ENCODE measurements at regions not wholly inside any gene's neighbourhood (a gene's known extent, or its start where the extent isn't known, plus 50 kb on each side); places are given as distances from the start of the nearest gene placed in this dataset.

DNA sequence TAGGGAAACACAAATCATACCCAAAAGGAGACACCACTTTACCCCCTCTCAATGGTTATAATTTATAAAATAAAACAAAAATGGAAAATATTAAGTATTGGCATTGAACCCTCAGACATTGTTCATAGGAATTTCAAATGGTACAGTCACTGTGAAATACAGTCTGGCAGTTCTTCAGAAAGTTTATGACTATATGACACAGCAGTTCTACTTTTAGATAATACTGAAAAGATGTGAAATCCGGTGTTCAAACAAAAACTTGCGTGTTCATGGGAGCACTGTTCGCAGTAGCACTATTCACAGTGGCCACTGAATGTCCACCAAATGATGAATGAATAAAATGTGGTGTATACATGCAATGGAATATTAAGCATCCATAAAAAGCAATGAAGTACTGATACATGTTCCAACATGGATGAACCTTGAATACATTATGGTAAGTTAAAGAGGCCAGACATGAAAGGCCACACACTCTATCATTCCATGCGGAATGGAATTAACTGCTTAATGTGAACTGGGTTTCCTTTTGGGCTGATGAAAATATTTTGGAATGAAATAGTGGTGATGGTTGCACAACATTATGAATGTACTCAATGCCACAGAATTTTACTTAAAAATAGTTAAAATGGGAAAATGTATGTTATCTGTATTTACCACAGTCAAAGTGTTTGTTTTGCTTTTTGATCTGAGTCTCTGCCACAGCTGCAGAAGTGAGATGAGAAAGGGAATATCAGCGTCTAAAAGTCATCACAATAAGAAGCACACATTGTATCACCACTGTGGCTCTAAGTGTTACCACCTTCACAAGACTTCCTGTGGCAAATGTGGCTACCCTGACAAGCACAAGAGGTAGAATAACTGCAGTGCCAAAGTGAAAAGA lies 864.6 kb downstream of the SUCLG1 start:
- intact Hi-C loops (cut with DNase I, micrococcal nuclease): no loop called here
- no peak for ATAC-seq
- POLR2A ChIA-PET: no interaction called here

DNA sequence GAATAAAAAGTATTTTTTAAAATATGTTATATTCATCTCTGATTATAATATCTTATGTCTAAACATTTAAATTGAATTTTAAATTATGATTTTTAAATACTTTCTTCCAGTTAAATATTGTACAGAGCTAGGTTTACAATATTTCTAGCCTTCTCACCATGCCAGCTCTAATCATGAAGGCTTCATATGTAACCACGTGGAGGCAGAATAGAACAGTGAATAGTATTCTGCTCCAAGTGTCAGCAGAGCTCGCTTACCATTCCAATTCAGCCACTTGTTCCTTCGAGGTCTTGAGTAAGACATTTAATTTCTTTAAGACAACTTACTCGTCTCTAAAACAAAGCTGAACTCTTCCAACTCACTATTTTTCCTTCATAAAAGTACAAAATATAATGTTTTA lies 871.8 kb downstream of the SUCLG1 start:
- Mint-ChIP-seq H3K4me1 (no peaks in the 10 kb centered on the region), H3K4me3 (no peak overlapping the region), H3K27ac (no peak overlapping the region), H3K27me3 (no peaks in the 10 kb centered on the region), H3K36me3 (ENCODE audit: low read depth) (no peaks in the 10 kb centered on the region), H3K9me3 (ENCODE audit: low read depth) (peaks cover 2% of the 10 kb centered on the region)
- no peak for DNase-seq
- POLR2A ChIA-PET: no interaction called here
- ATAC-seq: no peak
- intact Hi-C loops (cut with DNase I, micrococcal nuclease): no loop called here
- CTCF ChIA-PET: no interaction called here

More for the DNA sequence above, 864.6 kb downstream of the SUCLG1 start:
- Mint-ChIP-seq H3K27me3 (no peaks in the 10 kb centered on the region), H3K27ac (no peak overlapping the region), H3K36me3 (ENCODE audit: low read depth) (no peaks in the 10 kb centered on the region), H3K4me3 (no peak overlapping the region), H3K4me1 (no peaks in the 10 kb centered on the region), H3K9me3 (ENCODE audit: low read depth) (peaks cover under 1% of the 10 kb centered on the region)
- CTCF ChIA-PET: no interaction called here
- DNase-seq: no peak

DNA sequence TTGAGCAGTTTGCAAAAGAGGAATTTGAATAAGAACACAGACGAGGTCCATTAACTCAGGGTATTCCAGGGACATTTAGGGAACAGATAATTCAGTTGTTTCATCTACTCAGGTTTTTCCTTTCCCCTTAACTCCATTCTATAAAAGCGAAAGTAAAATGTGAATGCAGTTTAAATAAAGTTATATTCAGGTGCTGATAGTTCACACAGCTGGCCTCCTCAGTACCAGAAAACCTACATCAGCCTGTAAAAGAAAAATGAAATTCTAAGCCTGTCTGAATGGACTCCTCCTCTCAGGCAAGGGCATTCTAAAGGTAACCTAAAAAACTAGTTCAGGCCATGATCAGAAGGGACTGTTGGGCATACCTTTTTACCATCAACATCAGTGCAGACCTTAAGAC lies 873.8 kb downstream of the SUCLG1 start:
- POLR2A ChIA-PET: no interaction called here
- H3K27me3 Mint-ChIP-seq: no peaks in the 10 kb centered on the region

DNA sequence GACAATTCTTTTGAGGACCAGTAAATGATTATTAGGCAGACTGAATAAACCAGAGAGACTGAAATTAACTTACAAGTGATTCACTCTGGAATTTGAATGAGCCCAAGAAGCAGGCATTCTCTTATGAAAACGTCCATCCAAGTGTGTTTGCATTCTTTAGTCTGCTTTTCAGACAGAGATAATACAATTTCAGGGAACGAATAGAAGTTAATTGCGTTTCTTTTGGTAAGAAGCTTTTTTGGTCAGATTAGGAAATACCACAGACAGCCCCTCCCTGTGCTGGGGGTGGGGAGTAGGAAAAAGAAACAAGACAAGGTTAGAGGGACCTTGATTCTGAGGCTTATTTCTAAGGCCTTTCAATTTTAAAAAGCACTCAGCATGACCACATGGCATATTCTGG lies 874.4 kb downstream of the SUCLG1 start:
- peaks cover 2% of the 10 kb centered on the region for H3K9me3 Mint-ChIP-seq (ENCODE audit: low read depth)
- POLR2A ChIA-PET: no interaction called here
- CTCF ChIA-PET: no interaction called here
- no peaks in the 10 kb centered on the region for H3K27me3 Mint-ChIP-seq
- no peak for DNase-seq
- no peak overlapping the region for H3K4me3 Mint-ChIP-seq
- H3K4me1 Mint-ChIP-seq: no peaks in the 10 kb centered on the region
- no peak for ATAC-seq
- H3K36me3 Mint-ChIP-seq (ENCODE audit: low read depth): no peaks in the 10 kb centered on the region
- H3K27ac Mint-ChIP-seq: no peak overlapping the region
- intact Hi-C loops (cut with DNase I, micrococcal nuclease): no loop called here

More for the DNA sequence above, 873.8 kb downstream of the SUCLG1 start:
- no peak for DNase-seq
- Mint-ChIP-seq H3K9me3 (ENCODE audit: low read depth) (peaks cover 2% of the 10 kb centered on the region), H3K4me1 (no peaks in the 10 kb centered on the region), H3K36me3 (ENCODE audit: low read depth) (no peaks in the 10 kb centered on the region), H3K4me3 (no peak overlapping the region), H3K27ac (no peak overlapping the region)
- ATAC-seq: no peak
- CTCF ChIA-PET: no interaction called here
- intact Hi-C loops (cut with DNase I, micrococcal nuclease): no loop called here

DNA sequence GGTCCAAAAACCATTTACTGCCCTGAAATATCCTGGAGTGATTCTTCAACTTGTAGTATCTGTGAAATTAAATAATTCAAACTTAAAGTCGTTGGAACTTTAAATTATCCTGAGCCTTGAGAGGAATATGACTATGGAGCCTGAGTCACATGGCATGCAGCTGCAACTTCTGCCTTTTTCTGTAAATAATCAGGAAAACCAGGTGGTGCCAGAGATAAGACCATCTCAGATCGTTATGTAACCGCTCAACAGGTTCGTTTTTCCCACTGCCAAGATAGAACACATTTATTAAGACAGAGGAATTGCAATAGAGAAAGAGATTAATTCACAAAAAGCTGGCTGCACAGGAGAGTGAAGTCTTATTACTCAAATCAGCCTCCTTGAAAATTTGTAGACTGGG lies 876.5 kb downstream of the SUCLG1 start:
- intact Hi-C loops (cut with DNase I, micrococcal nuclease): no loop called here
- ChIA-PET POLR2A (no interaction called here), CTCF (no interaction called here)
- no peak overlapping the region for H3K27ac Mint-ChIP-seq
- H3K4me3 Mint-ChIP-seq: no peak overlapping the region
- H3K27me3 Mint-ChIP-seq: no peaks in the 10 kb centered on the region
- H3K9me3 Mint-ChIP-seq (ENCODE audit: low read depth): no peaks in the 10 kb centered on the region
- no peaks in the 10 kb centered on the region for H3K36me3 Mint-ChIP-seq (ENCODE audit: low read depth)
- DNase-seq (no peak), ATAC-seq (no peak)
- H3K4me1 Mint-ChIP-seq: no peaks in the 10 kb centered on the region

DNA sequence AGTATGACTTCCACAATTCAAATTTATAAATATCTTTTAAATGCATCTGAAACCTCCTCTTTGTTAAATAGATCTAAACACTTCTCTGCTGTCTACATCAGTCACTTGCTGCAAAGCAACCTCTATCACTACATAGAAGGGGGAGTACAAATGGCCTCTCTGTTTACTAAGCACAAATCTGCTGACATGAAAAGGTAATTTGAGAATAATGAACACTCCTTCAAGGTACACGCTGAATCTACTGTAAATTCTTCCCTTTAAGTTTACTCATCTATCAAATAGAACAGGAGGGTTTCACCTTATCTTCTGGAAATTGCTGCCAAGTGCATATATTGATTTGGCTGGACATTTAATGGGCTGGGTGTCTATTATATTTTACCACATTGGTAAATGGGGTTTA lies 879.6 kb downstream of the SUCLG1 start:
- intact Hi-C loops (cut with DNase I, micrococcal nuclease): loop anchor here in 1 of 2 experiments (10.0 kb wide), 1 partner anchor 55 kb away; no protein-coding TSS in a partner anchor
- CTCF ChIA-PET: no interaction called here
- POLR2A ChIA-PET: no interaction called here
- Mint-ChIP-seq H3K36me3 (ENCODE audit: low read depth) (no peaks in the 10 kb centered on the region), H3K27me3 (no peaks in the 10 kb centered on the region), H3K4me3 (no peak overlapping the region), H3K9me3 (ENCODE audit: low read depth) (peaks cover 2% of the 10 kb centered on the region), H3K27ac (no peak overlapping the region), H3K4me1 (no peaks in the 10 kb centered on the region)
- ATAC-seq: no peak
- DNase-seq: no peak

DNA sequence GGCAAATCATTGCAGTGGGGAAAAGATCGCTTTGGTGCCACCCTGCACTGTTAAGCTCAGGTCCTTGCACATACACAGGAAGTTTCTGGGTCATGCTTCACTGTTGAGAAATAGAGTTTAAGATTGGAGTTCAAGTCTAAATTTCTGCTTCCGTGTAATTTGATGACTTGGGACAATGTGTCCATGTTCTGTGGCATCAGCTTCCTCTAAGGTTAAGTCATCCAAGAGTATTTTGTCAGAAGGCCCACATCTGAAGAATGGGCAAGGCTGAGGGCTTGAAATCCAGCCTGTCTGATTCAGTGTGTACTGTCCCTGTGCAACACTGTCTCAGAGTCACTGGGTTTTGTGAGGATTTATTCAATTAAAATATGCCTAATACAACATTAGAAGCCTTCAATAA lies 880.7 kb downstream of the SUCLG1 start:
- no peaks in the 10 kb centered on the region for H3K36me3 Mint-ChIP-seq (ENCODE audit: low read depth)
- H3K27ac Mint-ChIP-seq: no peak overlapping the region

DNA sequence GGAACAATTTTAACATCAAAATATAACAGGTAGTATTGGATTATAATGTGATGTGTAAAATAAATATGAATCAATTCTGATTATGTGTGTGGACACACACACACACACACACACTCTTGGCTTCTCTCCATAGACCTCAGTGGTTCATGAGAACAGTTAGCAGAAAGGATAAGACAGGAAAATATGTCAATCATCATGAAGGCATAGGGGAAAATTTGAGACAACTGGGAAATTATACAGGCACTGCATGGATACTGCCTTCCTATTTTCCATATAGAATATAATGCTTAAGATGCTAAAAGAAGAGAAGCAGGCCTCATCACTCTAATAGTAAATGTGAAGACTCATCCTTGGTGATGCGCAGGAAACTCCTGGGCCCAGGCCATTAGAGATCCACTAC lies 884.5 kb downstream of the SUCLG1 start:
- DNase-seq (no peak), ATAC-seq (no peak)
- intact Hi-C loops (cut with DNase I, micrococcal nuclease): loop anchor here in 1 of 2 experiments (10.0 kb wide), 1 partner anchor 60 kb away; no protein-coding TSS in a partner anchor
- Mint-ChIP-seq H3K4me1 (no peaks in the 10 kb centered on the region), H3K9me3 (ENCODE audit: low read depth) (peaks cover 2% of the 10 kb centered on the region), H3K27me3 (no peaks in the 10 kb centered on the region), H3K36me3 (ENCODE audit: low read depth) (no peaks in the 10 kb centered on the region), H3K4me3 (no peak overlapping the region), H3K27ac (no peak overlapping the region)
- CTCF ChIA-PET: no interaction called here
- POLR2A ChIA-PET: no interaction called here

More for the DNA sequence above, 880.7 kb downstream of the SUCLG1 start:
- ATAC-seq (no peak), DNase-seq (no peak)
- ChIA-PET POLR2A (no interaction called here), CTCF (no interaction called here)
- Mint-ChIP-seq H3K27me3 (no peaks in the 10 kb centered on the region), H3K9me3 (ENCODE audit: low read depth) (peaks cover 2% of the 10 kb centered on the region), H3K4me1 (no peaks in the 10 kb centered on the region), H3K4me3 (no peak overlapping the region)
- intact Hi-C loops (cut with DNase I, micrococcal nuclease): loop anchor here in 1 of 2 experiments (10.0 kb wide), 1 partner anchor 56 kb away; no protein-coding TSS in a partner anchor

DNA sequence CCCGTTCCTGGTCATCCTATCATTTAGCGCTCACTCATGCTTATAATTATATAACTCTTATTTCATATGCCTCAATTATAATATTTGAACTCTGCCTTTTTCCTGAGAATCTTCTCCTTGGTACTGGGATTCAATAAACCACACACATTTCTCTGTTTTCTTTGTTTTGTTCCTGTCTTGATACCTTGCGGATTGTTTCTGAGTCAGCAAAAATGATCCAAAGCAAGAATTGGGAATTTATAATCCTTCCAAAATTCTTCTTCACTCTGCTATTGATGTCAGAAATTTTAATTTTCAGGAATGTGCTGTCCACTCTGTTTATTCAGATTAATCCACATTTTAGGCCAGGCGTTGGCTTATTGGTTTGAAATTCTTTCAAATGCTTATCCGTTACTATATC lies 886.0 kb downstream of the SUCLG1 start:
- ATAC-seq (no peak), DNase-seq (no peak)
- Mint-ChIP-seq H3K9me3 (ENCODE audit: low read depth) (peaks cover 2% of the 10 kb centered on the region), H3K36me3 (ENCODE audit: low read depth) (no peaks in the 10 kb centered on the region), H3K4me3 (no peak overlapping the region), H3K27ac (no peak overlapping the region), H3K27me3 (no peaks in the 10 kb centered on the region), H3K4me1 (no peaks in the 10 kb centered on the region)
- ChIA-PET POLR2A (no interaction called here), CTCF (no interaction called here)
- intact Hi-C loops (cut with DNase I, micrococcal nuclease): loop anchor here in 1 of 2 experiments (10.0 kb wide), 1 partner anchor 62 kb away; no protein-coding TSS in a partner anchor

DNA sequence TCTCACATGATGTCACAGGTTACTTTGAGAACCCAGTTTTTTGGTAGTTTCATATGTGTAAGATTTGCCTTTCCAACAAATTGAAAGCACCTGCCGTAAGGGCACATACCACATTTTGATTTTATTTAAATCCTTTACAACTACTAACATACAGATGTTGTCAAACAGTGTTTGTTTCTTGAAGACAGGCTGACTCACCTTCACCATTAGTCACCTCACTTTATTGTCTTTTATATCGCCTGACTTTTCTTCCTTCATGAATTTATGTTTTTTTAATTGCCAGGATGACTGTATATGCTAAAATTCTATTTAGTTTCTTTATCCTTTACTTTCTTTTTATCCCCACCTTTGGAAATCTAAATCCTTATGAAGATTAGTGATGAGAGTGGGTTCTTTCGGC lies 886.7 kb downstream of the SUCLG1 start:
- H3K4me3 Mint-ChIP-seq: no peak overlapping the region
- CTCF ChIA-PET: no interaction called here
- H3K27me3 Mint-ChIP-seq: no peaks in the 10 kb centered on the region
- no peak overlapping the region for H3K27ac Mint-ChIP-seq
- H3K4me1 Mint-ChIP-seq: no peaks in the 10 kb centered on the region
- POLR2A ChIA-PET: no interaction called here
- intact Hi-C loops (cut with DNase I, micrococcal nuclease): loop anchor here in 1 of 2 experiments (10.0 kb wide), 1 partner anchor 62 kb away; no protein-coding TSS in a partner anchor
- H3K36me3 Mint-ChIP-seq (ENCODE audit: low read depth): no peaks in the 10 kb centered on the region
- ATAC-seq (no peak), DNase-seq (no peak)
- H3K9me3 Mint-ChIP-seq (ENCODE audit: low read depth): peaks cover 2% of the 10 kb centered on the region

DNA sequence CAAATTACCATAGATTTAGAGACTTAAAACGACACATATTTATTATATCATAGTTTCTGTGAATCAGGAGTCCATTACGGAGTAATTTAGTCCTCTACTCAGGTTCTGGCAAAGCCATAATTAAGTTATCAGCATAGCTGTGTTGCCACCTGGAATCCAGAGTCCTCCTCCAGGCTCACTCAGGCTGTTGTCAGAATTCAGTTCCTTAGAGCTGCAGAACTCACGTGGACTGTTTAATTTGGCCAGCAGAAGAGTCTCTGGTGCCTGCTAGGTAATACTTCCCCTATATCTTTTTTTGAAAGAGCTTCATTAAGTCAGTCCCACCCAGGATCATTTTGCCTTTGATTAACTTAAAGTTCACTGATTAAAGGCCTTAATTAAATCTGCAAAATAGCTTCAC lies 891.5 kb downstream of the SUCLG1 start:
- Mint-ChIP-seq H3K4me3 (no peak overlapping the region), H3K27ac (no peak overlapping the region), H3K9me3 (ENCODE audit: low read depth) (no peaks in the 10 kb centered on the region), H3K4me1 (no peaks in the 10 kb centered on the region), H3K36me3 (ENCODE audit: low read depth) (no peaks in the 10 kb centered on the region), H3K27me3 (no peaks in the 10 kb centered on the region)
- DNase-seq (no peak), ATAC-seq (no peak)
- intact Hi-C loops (cut with DNase I, micrococcal nuclease): no loop called here
- POLR2A ChIA-PET: no interaction called here
- CTCF ChIA-PET: interaction anchor here (0.6 kb wide), 1 partner anchor 10 kb away, joined by 3 read pairs; no protein-coding TSS in a partner anchor

DNA sequence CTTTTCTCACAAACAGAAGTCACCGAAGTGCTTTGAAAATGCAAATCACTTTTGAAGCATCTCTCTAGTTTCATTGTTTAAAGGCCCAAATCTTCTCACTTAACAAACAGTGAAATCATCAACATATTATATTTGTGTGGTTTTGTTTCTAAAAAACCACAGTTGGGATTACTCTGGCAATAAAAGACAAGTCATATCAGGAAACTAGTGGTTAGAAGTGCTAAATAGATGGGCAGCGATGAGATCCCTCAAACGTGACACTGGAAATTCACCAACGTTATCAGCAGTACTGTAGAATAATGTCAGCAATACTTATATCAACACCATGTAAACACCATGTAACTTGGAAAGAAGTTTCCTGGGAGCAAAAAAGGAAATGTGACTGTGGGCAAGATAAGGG lies 893.5 kb downstream of the SUCLG1 start:
- intact Hi-C loops (cut with DNase I, micrococcal nuclease): no loop called here
- no peaks in the 10 kb centered on the region for H3K4me1 Mint-ChIP-seq
- ChIA-PET POLR2A (no interaction called here), CTCF (no interaction called here)
- no peak for DNase-seq
- H3K27ac Mint-ChIP-seq: no peak overlapping the region
- no peaks in the 10 kb centered on the region for H3K9me3 Mint-ChIP-seq (ENCODE audit: low read depth)
- H3K27me3 Mint-ChIP-seq: no peaks in the 10 kb centered on the region
- no peak overlapping the region for H3K4me3 Mint-ChIP-seq
- no peak for ATAC-seq
- no peaks in the 10 kb centered on the region for H3K36me3 Mint-ChIP-seq (ENCODE audit: low read depth)

All from activated CD4-positive, alpha-beta T cell treated with anti-CD3 and anti-CD28 coated beads for 36 hours (primary cell).